ENCODE measurements at regions not wholly inside any gene's neighbourhood (a gene's known extent, or its start where the extent isn't known, plus 50 kb on each side); places are given as distances from the start of the nearest gene placed in this dataset.

DNA sequence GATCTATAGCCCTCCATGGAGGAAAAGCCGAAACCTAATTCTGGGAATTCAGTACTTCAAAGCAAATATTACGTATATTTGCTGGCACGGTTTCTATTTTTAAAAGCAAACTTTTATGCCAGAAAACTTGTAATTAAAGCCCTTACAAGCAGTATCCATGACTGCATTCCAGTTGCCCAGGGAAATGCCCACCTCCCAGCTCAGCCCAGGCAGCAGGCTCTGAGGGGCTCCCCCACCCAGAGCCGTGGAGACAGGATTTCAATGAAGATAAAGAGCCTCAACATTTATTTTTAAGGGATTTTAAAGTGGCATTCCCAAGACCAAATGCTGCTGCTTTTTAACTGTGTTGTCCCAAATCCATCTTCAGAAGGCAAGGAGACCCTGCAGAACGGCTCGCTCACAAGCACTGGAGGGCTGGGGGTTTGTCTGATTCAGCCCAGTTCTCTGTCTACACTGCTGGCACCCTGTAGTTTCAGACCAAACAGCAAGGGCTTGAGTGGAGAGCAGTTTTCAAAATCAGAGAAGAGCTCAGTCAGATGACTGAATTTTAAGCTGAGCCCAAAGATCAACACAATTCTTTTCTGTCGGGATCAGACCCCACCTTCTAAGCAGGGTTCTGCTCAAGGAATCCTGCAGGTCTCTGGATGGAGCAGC, 105.1 kb downstream of the KCNF1 start:
- no peak for DNase-seq

DNA sequence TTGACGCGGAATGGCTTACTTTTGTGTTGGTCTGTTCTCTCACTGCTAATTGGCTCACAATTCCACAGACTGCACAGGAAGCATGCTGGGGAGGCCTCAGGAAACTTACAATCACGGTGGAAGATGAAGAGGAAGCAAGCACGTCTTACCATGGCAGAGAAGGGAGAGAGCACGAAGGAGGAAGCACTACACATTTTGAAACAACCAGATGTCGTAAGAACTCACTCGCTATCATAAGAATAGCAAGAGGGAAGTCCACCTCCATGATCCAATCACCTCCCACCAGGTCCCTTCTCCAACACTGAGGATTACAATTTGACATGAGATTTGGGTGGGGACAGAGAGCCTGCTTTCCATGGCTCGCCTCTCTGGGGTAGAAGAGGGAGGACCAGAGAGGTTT, 106.2 kb downstream of the KCNF1 start:
- DNase-seq = no peak

DNA sequence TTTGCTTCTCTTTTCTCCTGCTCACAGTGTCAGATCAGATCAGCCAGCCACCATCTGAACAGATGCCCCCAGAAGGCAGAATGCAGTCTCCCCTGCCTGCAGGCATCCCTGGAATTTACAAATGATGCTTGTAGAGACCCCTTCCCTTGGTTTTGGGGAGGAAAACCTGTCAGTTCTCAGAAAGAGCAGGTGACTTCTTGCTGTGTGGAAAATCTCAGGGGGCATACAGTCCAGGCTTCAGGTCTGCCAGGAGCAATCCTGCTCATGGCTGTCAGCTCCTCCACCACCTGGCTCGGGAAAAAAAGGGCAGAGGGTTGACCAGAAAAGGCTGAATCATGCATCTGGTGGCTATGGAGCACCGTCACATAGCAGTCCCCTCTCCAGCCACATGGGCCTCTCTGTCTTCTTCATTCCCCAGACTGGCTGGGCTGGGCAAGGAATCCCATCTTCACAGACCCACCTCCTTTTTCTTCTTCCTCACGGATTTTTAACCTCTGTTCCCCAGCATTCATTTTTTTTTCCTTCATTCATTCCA, 107.0 kb downstream of the KCNF1 start:
- DNase-seq = no peak

DNA sequence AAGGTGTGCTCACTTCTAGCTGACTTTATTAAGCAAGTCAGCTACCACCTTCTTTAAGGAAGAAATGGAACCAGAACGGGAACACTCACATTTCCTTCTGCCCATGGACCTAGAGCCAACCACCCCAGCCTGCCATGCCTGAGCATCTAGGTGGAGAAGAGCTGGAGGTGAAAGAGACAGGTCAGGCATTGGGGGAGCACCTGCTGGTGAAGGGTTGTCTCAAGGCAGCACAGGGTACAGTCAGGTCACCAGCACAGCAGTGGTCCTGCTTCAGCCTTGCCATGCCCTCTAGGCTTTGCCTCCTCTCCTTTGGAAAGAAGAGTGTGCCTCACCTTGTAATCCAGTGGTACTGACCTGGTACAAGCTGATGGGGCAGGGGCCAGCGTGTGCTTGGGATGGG, 107.9 kb downstream of the KCNF1 start:
- DNase-seq = no peak

DNA sequence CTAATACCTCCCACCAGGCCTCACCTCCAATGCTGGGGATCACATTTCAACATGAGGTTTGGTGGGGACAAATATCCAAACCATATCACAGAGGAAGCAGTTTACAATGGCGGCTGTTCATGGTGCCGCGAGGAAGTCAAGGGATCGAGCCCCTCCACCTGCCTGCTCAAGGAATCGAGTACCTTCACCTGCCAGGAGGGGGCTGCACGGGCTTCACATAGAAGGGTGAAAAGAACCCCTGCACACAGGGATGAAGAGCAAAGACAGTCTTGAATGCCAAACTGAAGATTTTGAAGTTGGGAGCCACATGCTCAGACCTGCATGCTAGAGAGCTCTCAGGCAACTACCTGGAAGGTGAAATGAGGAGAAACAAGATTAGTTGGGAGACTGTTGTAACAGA, 110.3 kb downstream of the KCNF1 start:
- DNase-seq = no peak

DNA sequence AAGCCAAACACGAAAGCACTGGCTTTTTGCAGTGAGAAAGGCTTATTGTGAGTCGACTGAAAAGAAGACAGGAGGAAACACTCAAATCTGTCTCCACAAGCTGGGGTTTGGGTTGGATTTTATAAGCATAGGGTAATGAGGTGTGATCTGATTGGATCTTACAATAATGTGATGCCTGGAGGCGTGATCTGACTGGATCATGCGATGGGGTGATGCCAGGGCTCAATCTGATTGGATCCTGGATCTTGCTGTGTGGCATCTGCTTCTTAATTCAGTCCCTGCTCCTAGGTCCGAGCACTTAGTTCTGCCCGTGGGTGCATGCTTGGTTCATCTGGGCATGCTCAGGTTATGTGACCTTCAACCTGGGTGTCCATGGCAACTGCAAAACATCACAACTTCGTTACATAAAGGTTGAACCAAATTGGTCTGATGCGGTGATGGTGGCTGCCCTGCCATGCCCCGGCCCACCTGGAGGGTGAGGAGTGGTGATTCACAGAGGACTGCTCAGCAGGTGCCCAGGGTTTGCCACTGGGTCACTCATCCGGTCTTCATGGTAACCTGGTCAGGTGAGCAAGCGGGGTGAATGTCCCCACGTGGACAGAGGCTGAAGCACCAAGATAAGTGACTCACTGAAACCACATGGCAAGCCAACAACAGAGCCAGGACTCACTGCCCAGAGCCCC, 111.0 kb downstream of the KCNF1 start:
- DNase-seq = peak; percentile 27 to 28

DNA sequence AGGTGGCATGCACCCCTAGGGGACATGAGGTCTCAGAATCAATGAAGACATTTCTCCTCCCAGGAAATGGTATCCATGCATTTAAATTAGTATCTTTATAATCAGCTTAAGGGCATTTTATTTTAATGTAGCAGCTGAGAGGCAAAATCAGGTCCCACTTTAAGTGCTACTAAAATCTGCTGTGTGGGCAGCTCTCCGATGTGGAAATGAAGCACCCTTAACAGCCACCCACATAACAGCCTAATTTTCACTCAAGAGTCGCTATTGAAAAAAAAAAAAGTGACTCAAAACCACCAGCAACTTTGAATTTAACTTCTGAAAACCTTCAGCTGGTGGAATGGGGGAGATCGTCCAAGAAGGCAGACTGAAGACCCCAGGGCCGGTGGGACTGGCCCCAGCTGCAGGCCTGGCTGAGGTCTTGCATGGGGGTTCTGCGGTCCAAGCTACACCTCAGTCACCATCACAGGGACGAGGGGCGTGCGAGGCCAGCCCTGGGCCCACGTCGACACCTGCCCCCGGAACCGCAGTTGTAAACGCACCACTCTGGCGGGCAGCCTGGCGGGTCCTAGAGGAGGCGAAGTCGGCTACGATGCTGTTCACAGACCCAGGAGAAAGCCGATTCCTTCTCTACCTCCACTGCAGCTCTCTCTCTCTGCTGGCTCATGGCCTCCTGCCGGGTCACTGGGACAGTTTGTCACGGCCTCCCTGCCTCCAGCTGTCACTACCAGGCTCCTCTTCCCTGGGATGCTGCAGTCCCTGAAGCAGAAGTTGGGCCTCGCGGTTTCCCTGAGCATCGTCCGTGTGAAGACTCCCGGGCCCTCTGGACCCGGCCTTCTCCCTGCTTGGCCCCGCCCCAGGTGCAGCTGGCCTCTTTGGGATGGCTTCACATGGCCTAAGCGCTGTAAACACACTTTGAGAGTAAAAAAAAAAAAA, 111.9 kb downstream of the KCNF1 start:
- no peak for DNase-seq

DNA sequence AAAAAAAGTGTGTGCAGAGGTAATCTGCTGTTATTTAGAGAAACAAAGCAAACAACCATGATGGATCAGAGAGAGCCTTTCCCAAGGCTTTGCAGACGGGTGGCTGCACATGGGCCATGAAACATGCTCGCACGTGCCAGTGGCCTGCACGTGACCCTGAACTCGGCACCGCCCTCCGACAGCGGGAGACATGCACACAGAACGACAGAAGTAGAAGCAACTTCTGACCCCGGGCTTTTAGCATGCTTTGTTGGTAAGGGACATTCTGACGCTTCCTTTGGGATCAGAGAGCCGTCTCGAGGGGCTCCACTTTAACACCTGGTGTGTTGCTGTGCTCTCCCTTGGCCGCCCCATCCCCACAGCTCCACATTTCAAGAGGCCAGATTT, 112.5 kb downstream of the KCNF1 start:
- DNase-seq = peak; percentile 61 to 62

DNA sequence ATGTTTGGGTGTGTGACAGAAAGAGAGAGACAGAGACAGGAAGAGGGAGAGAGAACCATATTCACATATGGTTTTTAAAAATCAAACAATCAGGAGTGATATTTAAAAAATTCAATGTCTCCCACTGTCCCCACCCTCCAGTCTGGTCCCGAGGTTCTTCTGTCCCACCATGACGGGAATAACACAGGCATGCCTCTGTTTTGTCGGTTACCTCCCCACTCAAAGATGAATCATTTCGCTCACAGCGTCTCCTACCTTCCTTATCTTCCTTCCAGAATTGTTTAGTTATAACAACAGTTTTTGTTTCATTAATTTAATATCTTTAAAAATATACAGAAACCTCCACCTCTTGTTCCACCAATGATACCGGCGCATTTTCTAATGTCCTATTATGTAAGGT, 113.0 kb downstream of the KCNF1 start:
- no peak for DNase-seq

DNA sequence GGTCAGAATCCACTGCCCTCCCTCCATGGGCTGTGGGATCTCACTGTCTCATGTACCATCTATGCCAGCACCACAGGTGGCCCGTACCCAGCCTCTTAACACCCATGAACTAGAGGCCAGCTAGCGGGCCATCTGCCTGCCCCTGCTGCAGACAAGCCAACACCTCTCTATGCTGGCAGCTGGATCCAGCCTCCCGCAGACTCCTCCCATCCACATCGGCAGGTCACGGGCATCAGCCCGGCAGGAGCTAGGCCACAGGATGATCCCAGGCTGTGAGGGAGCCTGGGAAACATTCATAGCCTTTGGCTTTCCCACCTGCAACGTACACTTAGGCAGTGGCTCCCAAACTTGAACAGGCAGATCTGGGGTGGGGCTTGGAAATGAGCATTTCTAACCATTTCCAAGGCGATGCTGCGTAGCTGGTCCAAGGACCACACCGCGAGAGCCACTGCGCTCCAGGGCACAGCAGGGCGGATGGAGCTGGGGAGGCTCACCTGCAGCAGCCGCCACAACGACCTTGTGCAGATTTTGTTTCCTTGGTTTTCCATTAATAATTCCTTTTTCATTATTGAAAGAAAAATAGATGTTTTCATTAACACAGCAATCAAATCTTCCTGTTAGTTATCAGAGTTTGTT, 114.7 kb downstream of the KCNF1 start:
- no peak for DNase-seq

DNA sequence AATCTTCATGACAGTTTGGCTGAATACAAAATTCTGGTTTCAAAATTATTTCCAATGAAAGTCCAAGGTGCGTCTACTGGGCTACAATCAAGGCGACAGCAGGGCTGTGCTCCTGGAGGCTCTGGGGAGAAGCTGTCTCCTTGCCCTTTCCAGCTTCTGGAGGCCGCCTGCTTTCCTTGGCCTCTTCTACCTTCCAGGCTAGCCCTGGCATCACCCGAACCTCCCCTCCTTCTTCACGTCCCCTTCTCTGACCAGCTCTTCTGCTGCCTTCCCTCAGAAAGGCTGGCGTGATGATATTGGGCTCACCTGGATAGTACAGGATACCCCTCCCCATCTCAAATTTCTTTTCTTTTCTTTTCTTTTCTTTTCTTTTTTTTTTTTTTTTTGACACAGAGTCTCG, 115.5 kb downstream of the KCNF1 start:
- DNase-seq = no peak

DNA sequence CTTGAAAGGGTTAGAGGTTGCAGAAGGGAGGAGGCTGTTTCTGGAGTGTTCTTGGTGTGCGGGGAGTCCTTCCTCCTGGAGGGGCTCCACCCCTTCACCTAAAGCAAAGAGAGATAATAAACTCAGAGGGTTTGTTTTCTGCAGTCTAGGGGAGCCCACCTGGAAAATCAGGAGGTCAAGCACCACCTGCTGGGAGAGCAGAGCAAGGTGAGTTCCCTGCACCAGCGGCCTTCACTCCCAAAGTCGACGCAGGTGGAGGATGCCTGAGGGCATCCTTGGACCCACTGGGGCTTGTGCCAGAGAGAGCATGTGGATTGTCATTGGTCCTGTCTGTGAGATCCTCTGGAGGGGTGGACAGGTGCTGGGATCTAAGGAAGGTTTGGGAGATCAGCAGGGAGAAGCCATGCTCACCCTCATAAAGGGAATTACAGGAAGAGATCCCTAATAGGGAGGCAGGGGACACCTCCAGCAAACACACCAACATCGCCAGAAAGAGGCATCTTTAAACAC, 116.7 kb downstream of the KCNF1 start:
- no peak for DNase-seq

DNA sequence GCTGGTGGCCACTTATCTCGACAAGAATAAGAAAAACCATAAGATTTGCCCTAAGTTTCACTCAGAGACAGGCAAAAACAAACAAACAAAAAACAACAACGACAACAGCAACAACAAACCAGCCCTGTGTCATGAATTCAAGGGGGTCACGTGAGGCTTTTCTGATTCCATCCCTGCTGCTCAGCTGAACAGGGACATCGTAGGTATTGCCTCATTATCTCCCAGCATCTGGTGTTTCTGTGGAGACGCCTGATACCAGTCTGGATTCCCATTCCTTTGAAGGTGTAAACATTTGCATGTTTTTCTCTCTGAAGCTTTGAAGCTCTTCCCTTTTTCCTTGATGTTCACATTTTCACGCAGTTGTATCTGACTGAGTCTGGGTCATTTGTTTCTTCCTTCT, 117.4 kb downstream of the KCNF1 start:
- no peak for DNase-seq

DNA sequence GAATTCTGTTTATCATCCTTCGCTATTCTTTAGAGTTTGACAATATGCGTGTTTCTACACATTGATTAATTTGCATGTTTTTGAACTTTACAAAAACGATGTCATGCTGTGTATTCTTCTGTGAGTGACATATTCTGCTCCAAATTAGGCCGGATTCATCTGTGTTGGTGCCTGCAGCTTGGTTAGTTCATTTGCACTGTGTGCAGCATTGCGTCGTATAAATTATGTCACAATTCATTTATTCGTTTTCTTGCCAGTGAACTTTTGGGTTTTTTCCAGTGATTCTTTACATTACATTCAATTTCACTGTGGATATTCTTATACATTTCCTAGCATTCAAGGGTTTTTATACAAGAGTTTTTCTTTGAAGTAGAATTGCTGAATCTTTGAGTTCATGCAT, 118.3 kb downstream of the KCNF1 start:
- peak in 1 of 2 donors; percentile 30 for DNase-seq

DNA sequence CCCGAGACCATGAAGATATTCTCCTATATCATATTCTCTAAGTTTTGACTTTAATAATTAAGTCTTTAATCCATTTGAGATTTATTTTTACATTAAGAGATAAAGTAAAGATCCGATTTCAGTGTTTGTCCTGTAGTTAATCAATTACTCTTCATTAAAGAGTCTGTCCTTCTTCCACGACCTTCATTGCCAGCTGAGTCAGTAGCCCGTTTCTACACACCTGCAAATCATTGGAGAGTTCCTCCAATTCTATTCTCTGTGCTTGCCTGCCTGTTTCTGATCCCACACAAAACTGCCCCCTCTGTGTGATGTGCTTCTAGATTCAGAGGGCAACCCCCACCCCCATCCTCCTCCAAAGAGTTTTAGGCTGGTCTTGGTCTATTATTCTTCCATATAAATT, 119.2 kb downstream of the KCNF1 start:
- DNase-seq = no peak

DNA sequence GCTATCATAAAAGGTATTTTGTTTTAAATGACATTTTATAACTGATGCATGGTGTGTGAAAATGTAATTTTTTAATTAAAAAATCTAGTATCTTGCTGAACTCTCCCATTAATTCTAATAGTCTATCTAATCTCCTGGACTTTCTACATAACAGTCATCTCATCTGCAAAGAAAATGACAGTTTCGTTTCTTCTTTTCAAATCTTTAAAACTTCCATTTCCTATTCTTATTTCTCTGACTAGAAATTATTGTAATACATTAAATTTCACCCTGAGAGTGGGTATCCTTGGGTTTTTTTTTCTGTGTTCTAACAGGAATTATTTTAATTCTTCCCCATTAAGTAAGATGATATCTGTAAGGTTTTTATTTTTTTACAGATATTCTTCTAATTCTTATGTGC, 120.1 kb downstream of the KCNF1 start:
- no peak for DNase-seq

DNA sequence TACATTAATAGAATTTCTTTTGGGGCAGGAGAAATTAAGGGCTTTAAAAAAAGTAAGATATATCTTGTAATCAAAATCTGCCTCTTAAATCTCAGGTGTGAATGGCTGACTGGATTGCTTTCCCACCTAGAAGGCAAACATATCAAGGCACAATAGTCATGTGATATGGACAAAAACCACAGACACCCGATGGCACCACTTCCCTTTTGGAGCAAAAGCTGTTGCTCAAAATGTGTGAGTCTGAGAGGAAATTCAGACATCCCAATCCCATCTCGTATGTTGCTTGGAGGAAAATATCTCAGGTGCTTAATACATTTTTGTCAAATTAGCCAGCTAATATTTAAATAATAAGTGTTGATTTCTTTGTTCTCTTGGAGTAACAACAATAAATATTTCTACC, 120.7 kb downstream of the KCNF1 start:
- no peak for DNase-seq

DNA sequence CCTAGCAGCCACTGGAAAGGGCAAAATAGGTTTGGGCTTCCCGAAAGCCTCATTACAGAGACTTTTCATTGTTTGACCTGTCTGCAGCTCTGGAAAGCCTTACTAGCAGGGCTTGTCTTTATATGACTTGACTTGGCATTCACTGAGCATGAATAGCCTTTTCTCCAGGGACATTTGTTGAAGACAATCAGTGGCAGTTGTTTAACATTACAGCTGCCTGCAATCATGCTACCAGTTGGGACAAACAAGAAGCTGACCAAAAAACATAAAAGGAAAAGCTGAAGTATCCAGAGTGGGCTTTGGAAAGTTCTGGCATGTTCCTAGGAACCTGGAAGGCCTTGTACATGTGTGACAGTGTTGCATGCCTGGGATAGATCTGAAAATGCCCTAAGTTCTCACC, 121.4 kb downstream of the KCNF1 start:
- DNase-seq = no peak

DNA sequence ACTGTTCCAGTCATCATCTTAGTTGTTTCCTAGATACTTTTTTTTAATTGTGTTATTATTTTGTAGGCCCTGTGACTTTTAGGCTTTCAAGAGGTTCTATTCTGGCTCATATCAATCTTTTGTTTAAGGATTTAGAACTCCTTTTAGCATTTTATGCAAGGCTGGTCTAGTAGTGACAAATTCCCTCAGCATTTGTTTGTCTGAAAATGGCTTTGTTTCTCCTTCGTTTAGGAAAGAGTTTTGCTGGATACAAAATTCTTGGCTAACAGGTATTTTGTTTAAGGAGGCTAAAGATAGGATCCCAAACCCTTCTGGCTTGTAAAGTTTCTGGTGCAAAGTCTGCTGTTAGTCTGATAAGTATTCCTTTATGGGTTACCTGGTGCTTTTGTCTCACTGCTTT, 116.6 kb upstream of the SLC66A3 start:
- DNase-seq = no peak

DNA sequence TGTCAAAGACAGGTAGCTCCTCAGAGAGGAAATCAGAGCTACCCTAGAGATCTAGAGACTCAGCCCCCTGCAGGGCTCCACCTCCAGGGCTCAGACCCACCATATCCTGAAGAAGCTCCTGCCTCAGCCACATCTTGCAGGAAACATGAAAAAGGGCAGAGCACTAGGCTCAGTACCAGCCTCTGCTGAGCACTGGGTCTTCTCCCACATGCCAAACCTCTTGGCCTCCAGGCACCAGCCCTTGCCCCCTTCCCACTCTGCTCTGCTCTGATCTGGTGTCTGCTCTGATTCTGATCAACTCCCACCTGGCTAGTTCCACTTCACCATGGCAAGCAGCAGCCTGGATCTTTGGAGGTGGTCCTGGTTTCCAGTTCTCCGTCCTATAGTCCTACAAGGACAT, 114.3 kb upstream of the SLC66A3 start:
- no peak for DNase-seq

DNA sequence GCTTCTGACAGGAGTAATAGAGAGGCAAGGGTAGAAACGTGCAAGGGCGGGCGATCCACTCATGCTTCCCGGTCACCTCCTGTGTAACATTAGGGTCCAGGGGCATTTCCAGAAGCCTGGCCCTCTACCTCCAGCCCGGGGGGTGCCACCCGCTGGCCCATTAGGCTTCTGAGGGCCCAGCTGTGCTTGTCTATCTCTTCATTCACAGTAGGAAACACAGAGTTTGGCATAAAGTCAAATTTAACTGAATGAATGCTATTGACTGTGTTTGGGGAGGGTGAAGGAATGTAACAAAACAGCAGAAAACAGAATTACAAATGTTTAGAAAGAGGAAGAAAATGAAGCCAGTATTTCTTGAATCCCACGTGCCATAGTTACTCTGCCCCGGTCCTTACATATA, 112.4 kb upstream of the SLC66A3 start:
- no peak for DNase-seq

DNA sequence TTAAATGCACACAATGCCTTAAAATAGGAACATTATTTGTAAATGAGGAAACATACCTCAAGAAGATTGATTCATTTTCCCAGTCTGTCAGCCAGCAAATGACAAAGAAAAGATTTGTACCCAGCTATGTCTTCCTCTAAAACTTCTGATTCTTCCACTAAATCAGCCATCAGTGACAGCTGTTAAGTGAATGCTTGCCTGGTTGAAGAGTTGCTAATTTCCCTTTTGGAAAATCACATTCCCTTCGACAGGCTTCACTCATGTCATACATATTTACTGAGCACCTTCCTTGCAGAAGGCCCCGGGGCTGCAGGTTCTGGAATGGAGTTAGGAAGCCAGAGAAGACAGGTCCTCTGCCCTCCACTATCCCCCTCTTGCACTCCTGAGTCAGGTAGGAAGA, 112.0 kb upstream of the SLC66A3 start:
- no peak for DNase-seq
